ENCODE measurements at regions not wholly inside any gene's neighbourhood (a gene's known extent, or its start where the extent isn't known, plus 50 kb on each side); places are given as distances from the start of the nearest gene placed in this dataset.

DNA sequence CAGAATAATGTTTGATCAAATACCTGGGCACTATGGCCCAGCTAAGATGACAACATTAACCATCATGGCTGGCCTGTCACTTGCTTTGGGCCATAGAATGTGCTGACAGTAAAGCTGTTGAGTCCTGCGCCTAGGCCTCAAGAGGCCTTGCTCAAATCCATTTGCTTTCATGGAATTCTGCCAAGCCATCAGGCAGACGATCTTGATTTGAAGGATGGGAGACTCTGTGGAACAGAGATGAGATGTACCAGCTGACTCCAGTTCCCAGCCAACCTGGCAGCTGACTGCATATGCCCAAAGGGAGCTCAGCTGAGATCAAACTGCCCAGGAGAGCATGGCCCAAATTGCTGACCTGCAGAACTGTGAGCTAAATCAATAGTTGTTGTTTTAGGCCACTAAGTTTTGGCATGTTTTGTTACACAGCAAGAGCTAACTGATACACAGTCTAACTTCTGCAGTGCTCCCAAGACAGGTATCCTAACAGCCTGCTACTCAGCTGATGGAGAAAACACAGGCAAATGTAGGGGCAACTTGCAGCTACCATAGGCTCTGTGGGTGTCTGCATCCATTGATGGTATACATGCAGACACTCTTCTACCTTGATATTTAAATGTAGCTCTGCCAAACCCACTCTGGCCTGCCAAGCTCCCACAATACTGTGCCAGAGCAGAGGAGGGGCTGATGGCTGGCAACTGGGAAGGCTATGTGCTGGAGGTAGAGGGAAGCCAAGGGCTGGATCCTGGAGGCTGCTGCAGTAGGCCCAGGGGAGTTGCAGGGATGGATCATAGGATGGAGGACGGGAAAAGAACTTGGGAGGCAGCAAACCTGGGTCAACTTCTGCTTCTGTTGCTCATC is 55.2 kb upstream of the RNF24 start:
- no peak for DNase-seq (ENCODE audit: low read depth in 1 of 2, low spot score in 1 of 2)

DNA sequence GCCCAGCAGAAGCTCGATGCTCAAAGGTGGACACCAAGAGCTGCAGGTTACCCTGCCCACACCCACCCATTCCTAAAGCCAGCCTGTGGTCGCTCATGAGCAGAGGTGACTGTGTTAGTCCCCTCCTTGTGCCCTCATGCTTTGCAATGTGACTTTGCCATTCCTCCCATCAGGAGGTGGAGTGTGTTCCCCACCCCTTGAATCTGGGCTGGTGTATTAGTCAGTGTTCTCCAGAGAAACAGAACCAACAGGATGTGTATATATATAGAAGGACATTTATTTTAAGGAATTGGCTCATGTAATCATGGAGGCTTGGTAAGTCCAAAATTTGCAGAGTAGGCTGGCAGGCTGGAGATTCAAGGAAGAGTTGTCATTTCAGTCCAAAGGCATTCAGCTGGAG is 54.4 kb upstream of the RNF24 start:
- DNase-seq (ENCODE audit: low read depth in 1 of 2, low spot score in 1 of 2), result no peak

DNA sequence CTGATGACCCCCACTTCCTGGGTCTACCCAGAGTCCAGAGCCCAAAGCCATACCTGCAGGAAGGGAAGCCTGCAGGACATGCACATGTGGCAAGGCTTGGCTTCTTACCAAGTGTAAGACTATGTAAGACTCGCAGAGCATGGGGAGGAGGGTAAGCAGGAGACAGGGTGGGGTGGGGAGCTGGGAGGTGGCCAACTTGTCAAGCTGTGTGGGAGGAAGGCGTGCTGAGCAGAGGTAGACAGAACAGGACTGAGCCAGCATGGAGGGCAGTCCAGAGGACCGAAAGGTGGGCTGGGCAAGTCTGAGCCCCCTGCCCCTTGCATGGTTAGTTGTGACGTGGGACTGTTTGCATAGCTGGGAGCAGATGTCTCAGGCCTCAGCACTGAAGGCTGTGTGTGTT is 53.4 kb upstream of the RNF24 start:
- no peak for DNase-seq (ENCODE audit: low read depth in 1 of 2, low spot score in 1 of 2)

DNA sequence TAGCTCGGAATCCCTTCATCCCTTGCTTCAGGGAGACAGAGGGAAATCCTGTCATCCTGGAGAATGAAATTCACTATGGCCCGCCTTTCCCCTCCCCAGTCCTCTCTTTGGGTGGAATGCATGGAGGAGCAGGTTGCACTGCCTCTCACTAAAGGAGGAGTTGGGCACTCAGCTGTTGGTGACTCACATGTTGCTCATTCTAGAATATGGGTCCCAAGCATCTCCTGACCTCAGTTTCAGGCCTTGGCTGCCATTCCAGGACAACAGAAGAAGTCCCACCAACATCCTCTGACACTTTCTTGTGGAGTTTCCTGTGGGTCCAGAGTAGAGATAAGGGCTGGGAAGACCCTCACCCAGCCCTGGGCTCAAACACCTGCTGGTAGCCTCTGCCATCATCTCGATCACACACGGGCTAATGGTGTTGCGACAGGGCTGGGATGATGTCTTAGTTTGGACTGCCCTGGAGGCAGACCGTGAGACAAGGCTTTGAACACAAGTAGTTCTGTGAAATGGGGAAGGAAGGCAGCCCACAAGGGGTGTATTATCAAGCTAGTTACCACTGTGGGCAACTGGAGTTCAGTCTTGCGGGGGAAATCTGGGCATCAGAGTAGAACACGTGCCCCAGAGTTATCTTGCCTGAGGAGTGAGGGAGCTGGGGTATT is 52.4 kb upstream of the RNF24 start:
- no peak for DNase-seq (ENCODE audit: low read depth in 1 of 2, low spot score in 1 of 2)

DNA sequence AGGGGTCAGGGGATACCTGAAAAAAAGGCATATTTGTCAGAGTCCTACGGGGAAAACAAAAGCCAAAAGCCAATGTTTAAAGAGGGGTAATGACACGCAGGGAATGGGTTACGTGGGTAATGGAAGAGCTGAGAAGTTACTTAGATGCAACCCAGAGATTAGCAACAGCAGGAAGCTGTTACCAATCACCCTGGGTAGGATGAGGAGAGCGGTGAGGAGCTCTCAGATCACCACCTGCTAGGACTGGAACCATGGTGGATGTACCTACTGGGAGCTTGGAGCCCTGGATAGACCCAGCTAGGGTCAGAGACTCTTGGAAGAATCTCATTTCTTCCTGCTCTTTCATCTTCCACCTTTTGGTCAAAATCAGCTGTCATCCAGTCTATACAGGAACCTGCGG is 51.2 kb upstream of the RNF24 start:
- no peak for DNase-seq (ENCODE audit: low read depth in 1 of 2, low spot score in 1 of 2)

DNA sequence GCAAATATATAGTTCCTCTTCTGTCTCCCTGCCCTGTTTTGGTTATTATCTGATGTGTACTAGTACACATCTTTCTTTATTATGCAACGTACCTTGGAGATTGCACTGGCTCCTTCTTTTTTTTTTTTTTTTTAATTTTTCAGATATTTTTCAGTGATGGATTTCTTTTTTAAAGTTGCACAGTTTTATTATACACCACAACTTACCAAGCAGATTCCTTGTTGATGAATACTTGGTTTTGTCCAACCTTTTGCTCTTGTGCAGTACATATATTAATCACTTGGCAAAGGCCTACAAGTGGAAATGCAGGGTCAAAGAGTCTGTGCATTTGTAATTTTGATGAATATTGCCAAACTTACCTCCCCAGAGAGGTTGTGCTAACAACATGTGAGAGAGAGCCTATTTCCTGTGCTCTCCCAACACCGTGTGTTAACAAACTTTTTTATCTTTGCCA is 50.1 kb upstream of the RNF24 start:
- DNase-seq (ENCODE audit: low read depth in 1 of 2, low spot score in 1 of 2), result no peak
